ENCODE measurements at regions not wholly inside any gene's neighbourhood (a gene's known extent, or its start where the extent isn't known, plus 50 kb on each side); places are given as distances from the start of the nearest gene placed in this dataset.
"Not testable (repeated sequence)": the region's sequence is repeated elsewhere in the genome, so short reads cannot be mapped to it uniquely, and the experiment has no call there.

DNA sequence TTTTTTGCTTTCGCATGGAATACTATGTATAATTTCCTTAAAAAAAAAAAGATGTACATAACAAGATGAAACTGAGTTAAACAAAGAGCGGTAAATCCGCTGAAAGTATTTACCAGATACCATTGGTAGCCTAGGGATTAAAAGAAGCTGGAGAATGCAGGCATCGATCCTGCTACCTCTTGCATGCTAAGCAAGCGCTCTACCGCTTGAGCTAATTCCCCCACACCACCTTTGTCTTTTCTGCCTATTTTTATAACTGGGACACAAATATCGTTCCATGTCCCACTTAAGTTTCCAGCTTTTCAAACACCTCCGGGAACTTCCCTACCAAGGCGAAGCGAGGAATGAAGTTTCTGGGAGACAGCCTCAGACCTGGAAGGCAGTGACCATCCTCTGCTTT lies 498.4 kb downstream of the PRIM2 start:
- TF ChIP-seq, protein P1, sequence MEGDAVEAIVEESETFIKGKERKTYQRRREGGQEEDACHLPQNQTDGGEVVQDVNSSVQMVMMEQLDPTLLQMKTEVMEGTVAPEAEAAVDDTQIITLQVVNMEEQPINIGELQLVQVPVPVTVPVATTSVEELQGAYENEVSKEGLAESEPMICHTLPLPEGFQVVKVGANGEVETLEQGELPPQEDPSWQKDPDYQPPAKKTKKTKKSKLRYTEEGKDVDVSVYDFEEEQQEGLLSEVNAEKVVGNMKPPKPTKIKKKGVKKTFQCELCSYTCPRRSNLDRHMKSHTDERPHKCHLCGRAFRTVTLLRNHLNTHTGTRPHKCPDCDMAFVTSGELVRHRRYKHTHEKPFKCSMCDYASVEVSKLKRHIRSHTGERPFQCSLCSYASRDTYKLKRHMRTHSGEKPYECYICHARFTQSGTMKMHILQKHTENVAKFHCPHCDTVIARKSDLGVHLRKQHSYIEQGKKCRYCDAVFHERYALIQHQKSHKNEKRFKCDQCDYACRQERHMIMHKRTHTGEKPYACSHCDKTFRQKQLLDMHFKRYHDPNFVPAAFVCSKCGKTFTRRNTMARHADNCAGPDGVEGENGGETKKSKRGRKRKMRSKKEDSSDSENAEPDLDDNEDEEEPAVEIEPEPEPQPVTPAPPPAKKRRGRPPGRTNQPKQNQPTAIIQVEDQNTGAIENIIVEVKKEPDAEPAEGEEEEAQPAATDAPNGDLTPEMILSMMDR (conservative IDR thresholded peaks at IDR 0.05; ENCODE audit: low read depth, low read length) = not testable (repeated sequence)
- TF ChIP-seq EZH2 (IDR thresholded peaks at IDR 0.05; ENCODE audit: low read length, unreplicated experiment); EZH2phosphoT487 (IDR thresholded peaks at IDR 0.05; ENCODE audit: borderline replicate concordance, low read length): not testable (repeated sequence)
